Stimulated activated CD8-positive, alpha-beta memory T cell treated with anti-CD3 and anti-CD28 coated beads, Interleukin-2, amount 100 ng/mL, for 48 hours (primary cell): ENCODE measurements at regions not wholly inside any gene's neighbourhood (a gene's known extent, or its start where the extent isn't known, plus 50 kb on each side); places are given as distances from the start of the nearest gene placed in this dataset.

Experiments
- DNase-seq, 2 donors: peaks; one replicate each; pipeline ENCODE4 v3.0.0-alpha.2; 2020; ENCODE audit warnings: low read depth in 2 of 2

DNA sequence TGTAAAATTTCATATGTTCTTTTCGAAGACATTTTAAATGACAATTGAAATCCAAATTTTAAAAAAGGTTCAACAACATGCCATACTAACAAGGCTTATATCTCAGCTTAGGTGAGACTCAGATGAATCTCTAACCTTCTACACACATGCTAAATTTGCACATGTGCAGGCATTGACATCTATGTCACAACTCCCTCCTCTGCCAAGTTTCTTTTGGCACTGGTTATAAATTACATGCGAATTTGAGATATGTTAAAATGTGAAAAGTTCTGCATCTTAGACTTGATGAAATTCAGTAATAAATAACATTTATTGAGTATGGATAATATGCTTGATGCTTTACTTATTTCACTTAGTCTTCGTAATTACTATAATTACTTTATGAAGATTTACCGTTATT is 234.3 kb downstream of the TLE4 start:
- DNase-seq, result no peak

DNA sequence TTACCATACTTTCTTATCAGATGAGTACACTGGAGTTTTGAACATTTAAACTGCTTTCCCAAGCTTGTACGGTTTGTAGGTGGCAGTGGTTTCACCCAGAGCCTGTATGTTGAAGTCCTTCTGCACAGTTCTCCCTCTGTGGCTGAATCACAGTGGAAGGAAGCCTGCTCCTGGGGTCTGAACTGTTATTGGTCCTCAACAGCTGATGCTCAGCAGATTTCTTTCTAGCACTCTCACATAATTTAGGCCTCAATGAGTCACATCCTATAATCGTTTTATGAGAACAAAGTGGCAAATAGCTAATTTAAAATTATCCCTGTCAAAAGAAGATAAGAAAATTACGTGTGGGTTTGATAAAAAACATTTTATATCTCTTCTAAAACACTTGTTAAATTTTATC is 229.7 kb downstream of the TLE4 start:
- DNase-seq, result no peak

DNA sequence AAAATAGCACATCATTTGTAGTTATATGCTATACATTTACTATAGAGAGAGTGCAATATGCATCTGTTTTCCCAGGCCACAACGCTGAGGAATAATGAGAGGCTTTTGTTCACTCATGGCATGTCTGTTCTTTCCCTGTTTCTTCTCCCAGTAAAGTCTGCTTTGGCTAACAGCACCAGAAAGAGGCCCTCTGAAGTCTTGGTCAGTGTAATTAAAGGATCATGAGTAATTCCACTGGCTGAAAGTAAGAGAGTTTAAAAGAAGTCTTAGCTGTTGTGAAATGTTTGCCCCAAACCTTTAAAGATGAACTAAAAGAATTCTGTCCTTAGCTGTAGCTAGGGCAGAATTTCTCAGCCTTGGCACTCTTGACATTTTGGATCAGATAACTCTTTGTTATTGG is 228.8 kb downstream of the TLE4 start:
- DNase-seq, result no peak

DNA sequence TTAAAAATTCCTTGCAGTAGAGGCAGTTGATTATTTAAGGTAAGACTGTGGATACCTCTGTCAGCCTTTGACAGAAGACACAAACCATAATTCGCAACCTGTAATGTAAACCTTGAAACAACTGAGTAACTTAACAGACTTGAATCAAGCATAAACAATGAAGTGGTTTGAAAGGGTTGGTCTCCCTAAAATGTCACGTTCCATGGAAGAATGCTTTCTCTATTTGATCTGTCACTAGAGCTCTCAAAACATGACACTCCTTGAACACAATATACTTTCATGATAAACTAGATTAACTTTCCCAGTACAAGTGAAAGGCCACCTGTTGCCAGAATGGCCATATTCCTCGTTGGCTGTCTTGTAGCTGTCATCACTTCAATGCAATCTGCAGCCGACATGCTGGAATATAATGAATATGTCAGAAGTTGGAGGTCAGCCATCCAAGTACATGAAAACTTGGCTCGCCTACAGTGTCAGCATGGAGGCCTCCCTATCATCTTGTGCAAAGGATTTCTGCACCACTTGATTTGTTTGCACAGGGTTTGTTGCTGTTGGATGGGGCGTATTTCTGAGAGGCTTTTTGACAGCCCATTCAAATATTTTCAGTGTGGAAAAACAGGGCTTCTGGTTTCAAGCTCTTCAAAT is 228.0 kb downstream of the TLE4 start:
- DNase-seq, result no peak

DNA sequence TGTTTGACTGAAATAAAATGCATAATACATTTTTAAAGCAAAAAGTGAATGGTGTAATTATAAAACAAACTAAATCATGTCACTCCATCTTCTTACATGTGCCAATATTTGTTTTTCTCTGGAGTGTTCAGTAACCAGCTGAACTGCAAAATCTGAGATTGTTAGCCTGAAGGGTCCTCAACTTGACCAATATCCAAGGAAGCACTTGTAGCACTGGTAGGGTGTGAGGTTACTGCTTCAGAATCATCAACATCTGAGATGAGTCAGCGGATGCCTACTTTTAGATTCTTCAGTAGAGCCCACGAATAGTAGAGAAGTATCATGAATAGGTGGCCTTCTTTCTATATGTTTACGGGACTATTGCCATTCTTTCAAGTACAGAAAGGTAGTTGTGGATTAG is 226.7 kb downstream of the TLE4 start:
- no peak for DNase-seq

DNA sequence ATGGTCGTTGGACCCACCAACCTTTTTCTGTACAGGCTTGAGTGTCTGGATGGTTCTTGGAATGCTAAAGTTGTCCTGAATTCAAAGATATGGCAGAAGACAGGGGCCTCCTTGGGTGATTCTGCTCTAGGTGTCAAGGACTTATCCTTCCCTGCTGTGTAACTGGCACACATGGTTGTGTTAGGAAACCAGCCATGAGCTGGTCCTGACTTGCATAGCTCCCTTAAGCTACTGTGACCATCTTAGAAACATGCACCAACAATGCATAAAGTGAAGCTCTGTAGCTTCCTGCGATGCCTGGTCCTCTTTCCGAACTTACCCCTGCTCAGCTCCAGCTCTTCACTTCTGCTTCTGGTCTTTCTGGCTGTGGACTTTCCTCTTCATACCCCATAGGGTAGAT is 224.6 kb downstream of the TLE4 start:
- no peak for DNase-seq

DNA sequence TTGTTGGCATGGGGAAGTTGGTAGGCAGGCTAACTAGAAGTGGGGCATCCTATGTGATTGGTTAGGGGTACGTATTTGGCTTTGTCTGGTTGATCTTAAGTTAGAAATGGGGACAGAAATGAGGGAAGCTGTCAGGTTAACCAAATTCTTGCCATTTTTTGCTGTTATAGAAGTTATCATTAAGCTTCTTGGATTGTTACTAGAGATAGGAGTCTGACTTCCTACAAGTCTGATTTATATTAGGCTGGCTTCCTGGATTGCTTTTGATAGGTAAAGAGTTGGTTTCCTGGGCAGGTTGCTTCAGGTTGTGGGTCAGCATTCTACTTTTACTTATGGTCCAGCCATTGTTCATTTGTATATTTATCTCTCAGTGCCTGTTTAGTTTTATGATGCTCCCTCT is 216.9 kb downstream of the TLE4 start:
- no peak for DNase-seq

DNA sequence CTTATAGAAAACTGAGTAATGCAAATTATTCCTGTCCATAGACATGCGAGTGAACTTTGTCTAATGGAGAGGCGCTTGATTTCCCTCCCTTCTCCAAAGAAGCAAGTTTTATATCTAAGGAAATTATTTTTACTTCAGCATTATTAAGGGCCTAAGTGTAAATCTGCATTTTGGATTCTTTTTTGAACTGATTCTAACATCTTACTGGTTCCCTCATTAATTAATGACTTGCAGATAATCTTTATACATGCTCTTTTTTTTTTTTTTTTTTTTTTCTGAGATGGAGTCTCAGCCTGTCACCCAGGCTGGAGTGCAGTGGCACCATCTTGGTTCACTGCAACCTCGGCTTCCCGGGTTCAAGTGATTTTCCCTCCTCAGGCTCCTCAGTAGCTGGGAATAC is 209.5 kb downstream of the TLE4 start:
- no peak for DNase-seq

DNA sequence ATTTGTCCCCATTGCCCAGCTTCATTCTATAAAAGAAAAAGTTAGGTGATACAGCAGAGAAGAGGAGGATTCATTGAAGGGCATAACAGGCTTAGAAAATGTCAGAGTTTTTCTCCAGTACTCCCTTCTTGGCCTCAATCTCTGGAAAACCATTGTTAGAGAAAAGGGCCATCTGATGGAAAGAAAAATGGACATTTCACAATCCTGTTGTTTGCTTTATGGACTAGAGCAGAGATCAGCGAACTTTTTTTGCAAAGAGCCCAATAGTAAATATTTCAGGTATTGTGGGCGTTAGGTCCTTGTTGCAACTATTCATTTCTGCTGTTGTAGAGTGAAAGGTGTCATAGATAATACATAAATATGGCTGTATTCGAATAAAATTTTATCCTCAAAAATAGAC is 208.8 kb downstream of the TLE4 start:
- DNase-seq, result no peak

DNA sequence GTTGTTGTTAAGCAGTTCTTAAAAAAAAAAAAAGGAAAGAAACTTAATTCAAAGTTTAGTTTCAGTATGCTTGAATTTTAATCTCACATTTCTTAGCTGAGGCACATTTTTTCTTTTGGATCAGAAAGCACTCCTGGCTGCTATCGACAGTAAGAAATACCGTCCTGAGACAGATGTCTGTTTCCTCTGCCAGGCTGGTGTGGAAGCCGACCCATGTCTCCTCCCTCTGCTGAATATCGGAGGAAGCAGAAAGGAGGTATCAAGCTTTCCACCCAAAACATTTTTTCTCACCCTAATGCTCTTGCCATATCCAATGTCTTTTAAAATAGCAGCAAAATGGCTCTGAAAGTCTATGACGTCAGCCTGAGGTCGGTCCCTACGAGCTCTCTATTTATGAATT is 208.1 kb downstream of the TLE4 start:
- DNase-seq, result no peak

DNA sequence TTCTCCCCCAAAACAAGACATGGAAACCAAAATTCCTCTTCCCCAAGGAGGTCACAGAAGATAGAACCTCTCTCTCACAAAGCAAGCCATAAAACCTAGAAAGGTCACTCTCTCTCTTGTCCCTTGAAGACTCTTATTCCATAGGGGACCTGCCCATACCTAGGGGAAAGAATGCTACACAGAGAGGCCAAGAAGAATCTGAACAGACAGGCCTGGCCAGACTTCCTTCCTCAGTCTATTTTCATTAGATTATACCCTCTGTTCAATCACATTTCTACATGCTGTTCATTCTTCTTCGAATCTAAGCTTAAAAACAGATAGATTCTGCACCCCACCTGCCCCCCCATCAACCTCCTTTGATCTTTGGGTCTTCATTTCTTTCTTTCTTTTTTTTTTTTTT is 206.8 kb downstream of the TLE4 start:
- no peak for DNase-seq

DNA sequence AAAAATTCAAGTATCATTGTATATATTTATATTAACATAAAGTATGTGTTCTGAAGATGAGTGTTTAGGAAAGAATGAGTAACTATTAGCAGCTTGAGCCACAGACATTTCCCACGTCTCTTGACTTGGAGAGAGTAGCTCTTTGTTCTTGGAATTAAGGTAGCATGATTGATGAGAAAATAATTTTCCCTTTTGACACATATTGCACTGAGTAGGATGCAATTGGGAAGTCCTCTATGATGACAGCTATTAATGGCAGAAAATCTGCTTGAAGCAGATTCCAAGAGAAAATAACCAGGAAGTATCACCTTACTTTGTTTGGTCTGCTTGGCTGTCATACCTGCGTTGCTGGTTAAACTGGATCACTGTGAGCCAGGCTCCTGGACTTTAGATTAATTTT is 204.8 kb downstream of the TLE4 start:
- DNase-seq, result no peak
